SJCRH30 (cell line): ENCODE measurements at regions not wholly inside any gene's neighbourhood (a gene's known extent, or its start where the extent isn't known, plus 50 kb on each side); places are given as distances from the start of the nearest gene placed in this dataset.

Source experiments
- DNase-seq, 2 experiments: peaks; one replicate each; pipeline ENCODE4 v3.0.0-alpha.2; 2015 to 2020
- H3K27ac ChIP-seq: fragments of 250-450 bp; sonication (Bioruptor Pico); 2 replicates; pipeline ENCODE4 v1.5.1; 2020; ENCODE audit warnings: mild to moderate bottlenecking, moderate library complexity
- H3K27me3 ChIP-seq: fragments of 250-450 bp; sonication (Bioruptor Pico); 2 replicates; pipeline ENCODE4 v1.5.1; 2020; ENCODE audit warnings: mild to moderate bottlenecking, moderate library complexity
- H3K36me3 ChIP-seq: fragments of 250-450 bp; sonication (Bioruptor Pico); 2 replicates; pipeline ENCODE4 v1.5.1; 2020; ENCODE audit warnings: mild to moderate bottlenecking, moderate library complexity
- H3K4me1 ChIP-seq: fragments of 250-450 bp; sonication (Bioruptor Pico); 2 replicates; pipeline ENCODE4 v1.5.1; 2020; ENCODE audit warnings: mild to moderate bottlenecking, moderate library complexity
- H3K4me3 ChIP-seq: fragments of 250-450 bp; sonication (Bioruptor Pico); 2 replicates; pipeline ENCODE4 v1.5.1; 2020; ENCODE audit warnings: mild to moderate bottlenecking, moderate library complexity
- H3K9me3 ChIP-seq: fragments of 250-450 bp; sonication (Bioruptor Pico); replicated peaks from 2 replicates; pipeline ENCODE4 v1.5.1; 2020; ENCODE audit warnings: mild to moderate bottlenecking, moderate library complexity

GRCh38 chr6:149127212-149127611, 190.3 kb upstream of the TAB2 start:
- no peaks in the 10 kb centered on the region for H3K36me3 ChIP-seq
- no peaks in the 10 kb centered on the region for H3K4me1 ChIP-seq
- DNase-seq: no peak
- H3K27me3 ChIP-seq: no peaks in the 10 kb centered on the region
- H3K4me3 ChIP-seq: no peak overlapping the region
- H3K27ac ChIP-seq: no peak overlapping the region
- H3K9me3 ChIP-seq: no peaks in the 10 kb centered on the region; the same call in 1 of the 2 replicates

- no peak overlapping the region for H3K4me3 ChIP-seq
Measured at GRCh38 chr6:149128489-149129145, 188.9 kb upstream of the TAB2 start.

GRCh38 chr6:149129371-149130077, 188.0 kb upstream of the TAB2 start:
- Histone ChIP-seq H3K36me3 (no peaks in the 10 kb centered on the region), H3K4me3 (no peak overlapping the region), H3K9me3 (no peaks in the 10 kb centered on the region; the same call in 1 of the 2 replicates), H3K27ac (no peak overlapping the region), H3K27me3 (no peaks in the 10 kb centered on the region), H3K4me1 (no peaks in the 10 kb centered on the region)
- no peak for DNase-seq

More at GRCh38 chr6:149128489-149129145, 188.9 kb upstream of the TAB2 start:
- no peaks in the 10 kb centered on the region for H3K36me3 ChIP-seq
- no peaks in the 10 kb centered on the region for H3K4me1 ChIP-seq
- no peak for DNase-seq
- H3K27me3 ChIP-seq: no peaks in the 10 kb centered on the region
- H3K27ac ChIP-seq: no peak overlapping the region
- no peaks in the 10 kb centered on the region; the same call in 1 of the 2 replicates for H3K9me3 ChIP-seq

DNA sequence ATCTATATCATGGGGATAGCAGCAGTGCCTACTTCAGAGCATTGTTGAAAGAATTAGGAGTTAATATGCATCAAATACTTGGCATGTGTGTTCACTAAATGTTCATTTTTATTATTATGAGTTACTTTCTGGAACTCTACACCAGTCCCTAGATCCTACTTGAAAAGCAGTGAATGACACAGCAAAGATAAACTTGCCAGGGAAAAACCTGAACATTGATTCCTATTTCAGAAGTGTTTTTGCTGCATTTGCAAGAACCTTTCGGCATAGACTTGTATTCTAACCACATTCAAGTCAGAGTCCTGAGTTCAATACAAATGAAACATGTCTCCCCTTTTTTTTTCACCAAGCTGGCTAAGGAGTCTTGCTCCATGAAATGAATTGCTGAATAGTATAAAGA, 187.4 kb upstream of the TAB2 start:
- Histone ChIP-seq H3K36me3 (no peaks in the 10 kb centered on the region), H3K4me1 (no peaks in the 10 kb centered on the region), H3K9me3 (no peaks in the 10 kb centered on the region), H3K4me3 (no peak overlapping the region), H3K27ac (no peak overlapping the region), H3K27me3 (no peaks in the 10 kb centered on the region)
- no peak for DNase-seq

DNA sequence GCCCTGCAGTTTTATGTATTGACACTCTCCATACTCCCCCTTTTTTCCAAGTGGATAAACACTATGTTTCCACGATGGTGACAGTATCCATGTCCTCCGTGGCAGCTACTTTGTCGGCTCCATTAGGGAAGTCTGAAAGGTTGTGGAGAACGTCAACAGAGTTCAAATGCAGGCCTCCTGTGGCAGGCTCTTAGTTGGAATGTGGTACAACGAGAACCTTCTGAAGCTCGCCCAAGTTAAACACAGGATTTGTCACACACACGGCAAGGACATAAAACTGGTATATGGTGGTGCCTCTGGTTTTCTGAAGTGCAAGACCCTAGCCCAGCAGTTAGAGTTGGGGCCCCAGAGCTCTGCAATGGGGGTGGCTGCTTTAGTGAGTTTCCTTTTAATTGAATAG, 187.0 kb upstream of the TAB2 start:
- Histone ChIP-seq H3K9me3 (no peaks in the 10 kb centered on the region), H3K36me3 (no peaks in the 10 kb centered on the region), H3K4me3 (no peak overlapping the region), H3K27ac (no peak overlapping the region), H3K4me1 (no peaks in the 10 kb centered on the region), H3K27me3 (no peaks in the 10 kb centered on the region)
- no peak for DNase-seq

DNA sequence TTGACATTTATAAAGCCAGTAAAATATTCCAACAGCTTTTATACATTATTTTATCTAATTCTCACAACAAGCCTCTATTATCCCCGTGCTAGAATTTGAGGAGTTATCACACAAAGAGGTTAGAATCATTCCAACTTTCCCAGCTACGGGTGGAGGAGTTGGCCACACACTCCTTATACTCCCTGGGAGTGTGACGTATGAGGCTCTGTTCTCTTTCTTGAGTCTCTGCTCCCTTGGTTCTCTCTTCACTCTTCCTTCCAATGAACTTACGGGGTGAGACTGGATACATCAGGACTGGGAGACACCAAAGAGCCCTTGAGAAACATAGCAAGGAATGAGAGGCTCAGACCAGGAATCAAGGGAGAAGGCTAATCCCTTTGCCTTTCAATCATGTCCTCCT, 185.6 kb upstream of the TAB2 start:
- H3K9me3 ChIP-seq: no peaks in the 10 kb centered on the region
- no peaks in the 10 kb centered on the region for H3K4me1 ChIP-seq
- no peak for DNase-seq
- no peaks in the 10 kb centered on the region for H3K27me3 ChIP-seq
- no peak overlapping the region for H3K4me3 ChIP-seq
- H3K36me3 ChIP-seq: no peaks in the 10 kb centered on the region
- no peak overlapping the region for H3K27ac ChIP-seq

GRCh38 chr6:149132336-149132735, 185.2 kb upstream of the TAB2 start:
- no peak for DNase-seq
- Histone ChIP-seq H3K4me3 (no peak overlapping the region), H3K9me3 (no peaks in the 10 kb centered on the region), H3K36me3 (no peaks in the 10 kb centered on the region), H3K4me1 (no peaks in the 10 kb centered on the region), H3K27ac (no peak overlapping the region), H3K27me3 (no peaks in the 10 kb centered on the region)

GRCh38 chr6:149134511-149134933, 183.0 kb upstream of the TAB2 start:
- H3K27me3 ChIP-seq: no peaks in the 10 kb centered on the region
- no peak overlapping the region for H3K4me3 ChIP-seq
- no peak for DNase-seq
- H3K36me3 ChIP-seq: no peaks in the 10 kb centered on the region
- no peaks in the 10 kb centered on the region for H3K4me1 ChIP-seq
- no peaks in the 10 kb centered on the region for H3K9me3 ChIP-seq
- H3K27ac ChIP-seq: no peak overlapping the region

- no peaks in the 10 kb centered on the region for H3K4me1 ChIP-seq
- no peak overlapping the region for H3K4me3 ChIP-seq
- DNase-seq: no peak
Measured at GRCh38 chr6:149135809-149136208, 181.7 kb upstream of the TAB2 start.

GRCh38 chr6:149136273-149136912, 181.1 kb upstream of the TAB2 start:
- no peak for DNase-seq
- no peak overlapping the region for H3K27ac ChIP-seq
- H3K36me3 ChIP-seq: no peaks in the 10 kb centered on the region
- H3K4me3 ChIP-seq: no peak overlapping the region
- no peaks in the 10 kb centered on the region for H3K27me3 ChIP-seq
- no peaks in the 10 kb centered on the region for H3K4me1 ChIP-seq
- no peaks in the 10 kb centered on the region for H3K9me3 ChIP-seq

More at GRCh38 chr6:149135809-149136208, 181.7 kb upstream of the TAB2 start:
- Histone ChIP-seq H3K36me3 (no peaks in the 10 kb centered on the region), H3K27ac (no peak overlapping the region), H3K27me3 (no peaks in the 10 kb centered on the region), H3K9me3 (no peaks in the 10 kb centered on the region)

- Histone ChIP-seq H3K27ac (no peak overlapping the region), H3K4me3 (no peak overlapping the region), H3K36me3 (no peaks in the 10 kb centered on the region), H3K4me1 (no peaks in the 10 kb centered on the region), H3K9me3 (no peaks in the 10 kb centered on the region), H3K27me3 (no peaks in the 10 kb centered on the region)
- no peak for DNase-seq
Measured at GRCh38 chr6:149136913-149137286, 180.6 kb upstream of the TAB2 start.

GRCh38 chr6:149137594-149137993, 179.9 kb upstream of the TAB2 start:
- no peaks in the 10 kb centered on the region for H3K27me3 ChIP-seq
- no peaks in the 10 kb centered on the region for H3K4me1 ChIP-seq
- no peaks in the 10 kb centered on the region for H3K36me3 ChIP-seq
- H3K9me3 ChIP-seq: no peaks in the 10 kb centered on the region
- no peak overlapping the region for H3K27ac ChIP-seq
- no peak for DNase-seq
- no peak overlapping the region for H3K4me3 ChIP-seq

- no peaks in the 10 kb centered on the region; the same call in 1 of the 2 replicates for H3K9me3 ChIP-seq
- no peak overlapping the region for H3K4me3 ChIP-seq
- no peak overlapping the region for H3K27ac ChIP-seq
- DNase-seq: no peak
- no peaks in the 10 kb centered on the region for H3K36me3 ChIP-seq
- no peaks in the 10 kb centered on the region for H3K4me1 ChIP-seq
- no peaks in the 10 kb centered on the region for H3K27me3 ChIP-seq
Measured at GRCh38 chr6:149138089-149138488, 179.4 kb upstream of the TAB2 start.

DNA sequence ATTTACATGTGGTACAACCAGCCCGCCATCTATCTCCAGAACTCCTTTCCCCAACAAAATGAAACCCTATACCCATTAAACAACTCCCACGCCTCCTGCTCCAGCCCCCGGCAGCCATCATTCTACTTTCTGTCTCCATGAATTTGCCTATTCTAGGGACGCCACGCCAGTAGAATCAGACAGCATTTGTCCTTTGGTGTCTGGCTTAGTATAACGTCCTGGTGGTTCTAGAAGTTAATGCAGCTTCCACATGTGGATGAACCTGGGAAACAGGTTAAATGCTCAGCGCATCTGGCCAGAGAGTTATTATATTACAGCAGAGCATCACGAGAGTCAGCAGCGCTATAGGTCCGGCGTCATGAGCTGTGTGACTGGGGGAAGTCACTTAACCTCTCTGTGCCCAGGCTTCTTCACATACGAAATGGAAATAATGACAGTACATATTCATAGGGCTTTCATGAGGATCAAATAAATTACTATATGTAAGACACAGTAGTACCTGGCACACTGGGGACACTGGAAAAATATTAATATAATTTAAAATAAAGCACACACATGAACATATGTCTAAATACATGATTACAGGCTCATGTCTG, 178.7 kb upstream of the TAB2 start:
- Histone ChIP-seq H3K36me3 (no peaks in the 10 kb centered on the region), H3K27ac (no peak overlapping the region), H3K4me3 (no peak overlapping the region), H3K4me1 (no peaks in the 10 kb centered on the region), H3K27me3 (no peaks in the 10 kb centered on the region), H3K9me3 (no peaks in the 10 kb centered on the region; the same call in 1 of the 2 replicates)
- DNase-seq: no peak

GRCh38 chr6:149139782-149140136, 177.8 kb upstream of the TAB2 start:
- Histone ChIP-seq H3K36me3 (no peaks in the 10 kb centered on the region), H3K4me3 (no peak overlapping the region), H3K27me3 (no peaks in the 10 kb centered on the region), H3K9me3 (no peaks in the 10 kb centered on the region; the same call in 1 of the 2 replicates), H3K4me1 (no peaks in the 10 kb centered on the region), H3K27ac (no peak overlapping the region)
- no peak for DNase-seq
